ENCODE measurements at regions not wholly inside any gene's neighbourhood (a gene's known extent, or its start where the extent isn't known, plus 50 kb on each side); places are given as distances from the start of the nearest gene placed in this dataset.

- no peak for TF ChIP-seq CTCF (IDR thresholded peaks at IDR 0.05; ENCODE audit: low read length)
- no peak for TF ChIP-seq EZH2 (IDR thresholded peaks at IDR 0.05; ENCODE audit: borderline replicate concordance, low read length)
Measured at GRCh38 chr1:234756066-234756774, 146.2 kb upstream of the IRF2BP2 start.
